ENCODE measurements at regions not wholly inside any gene's neighbourhood (a gene's known extent, or its start where the extent isn't known, plus 50 kb on each side); places are given as distances from the start of the nearest gene placed in this dataset.

GRCh38 chr16:8355675-8356074, 234.6 kb downstream of the TMEM114 start:
- peak; percentile 45 to 52; a peak in 3 of 4 replicates for TF ChIP-seq CTCF (conservative IDR thresholded peaks at IDR 0.05; ENCODE audit: low read depth in 2 of 2)
- TF ChIP-seq REST (IDR thresholded peaks at IDR 0.05; ENCODE audit: unreplicated experiment) = no peak
- no peak for TF ChIP-seq EZH2 (IDR thresholded peaks at IDR 0.05; ENCODE audit: low read depth, unreplicated experiment)
- TF ChIP-seq CREB1 (CRISPR knock-in tag; IDR thresholded peaks at IDR 0.05; ENCODE audit: low read depth) = no peak
- no peak for TF ChIP-seq POLR2AphosphoS5 (IDR thresholded peaks at IDR 0.05; ENCODE audit: low read depth)
- no peak for TF ChIP-seq EZH2phosphoT487 (IDR thresholded peaks at IDR 0.05; ENCODE audit: unreplicated experiment)
- no peak for TF ChIP-seq STAT1 (IDR thresholded peaks at IDR 0.05; ENCODE audit: unreplicated experiment)
- TF ChIP-seq JUNB (IDR thresholded peaks at IDR 0.05; ENCODE audit: unreplicated experiment) = no peak
- TF ChIP-seq NANOG (IDR thresholded peaks at IDR 0.05; ENCODE audit: borderline replicate concordance) = no peak
- TF ChIP-seq ETS1 (IDR thresholded peaks at IDR 0.05) = no peak

All from GM23338 (cell line).